NT2/D1 (cell line): ENCODE measurements at regions not wholly inside any gene's neighbourhood (a gene's known extent, or its start where the extent isn't known, plus 50 kb on each side); places are given as distances from the start of the nearest gene placed in this dataset.

Experiments used
- SUZ12 ChIP-seq: IDR thresholded peaks from 2 replicates; pipeline ENCODE4 v1.6.1; 2011; ENCODE audit not compliant: insufficient read length, insufficient read depth; ENCODE audit errors: extremely low read depth
- YY1 ChIP-seq: IDR thresholded peaks from 2 replicates; pipeline ENCODE4 v1.6.1; 2011; ENCODE audit not compliant: insufficient read length, insufficient read depth

DNA sequence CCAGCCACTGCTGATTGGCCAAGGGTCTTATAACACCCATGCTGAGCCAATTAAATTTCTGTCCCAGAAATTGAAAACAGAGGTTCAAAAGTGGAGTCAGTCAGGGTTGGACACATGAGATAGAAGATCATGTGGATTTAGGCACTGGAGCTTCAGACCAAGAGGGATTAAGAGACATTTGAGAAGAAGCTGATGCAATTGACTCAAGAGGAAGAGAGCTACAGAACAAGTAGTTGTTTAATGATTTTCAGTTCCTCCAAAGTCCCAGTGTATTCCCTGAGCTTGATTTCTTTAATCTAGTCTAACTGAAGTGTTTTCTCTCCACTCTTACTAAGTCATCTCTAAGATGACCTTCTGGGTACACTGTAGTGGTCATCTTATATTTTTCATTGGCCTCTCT is 227.1 kb downstream of the DUSP10 start:
- TF ChIP-seq SUZ12 (no peak), YY1 (no peak)
